Smooth muscle cell (in vitro differentiated cells): ENCODE measurements at regions not wholly inside any gene's neighbourhood (a gene's known extent, or its start where the extent isn't known, plus 50 kb on each side); places are given as distances from the start of the nearest gene placed in this dataset.

Source experiments
- DNase-seq: peaks from one replicate; lab custom pipeline; 2025; ENCODE audit not compliant: unreplicated experiment; lab: John Stamatoyannopoulos, UW
- H2AFZ ChIP-seq: fragments of 200-600 bp; sonication (generic); 2 replicates; pipeline ENCODE4 v1.6.0; 2016; ENCODE audit warnings: antibody characterized with exemption, low read depth, mild to moderate bottlenecking
- H3F3A ChIP-seq: fragments of 200-600 bp; sonication (generic); 2 replicates; pipeline ENCODE4 v1.6.0; 2017; ENCODE audit warnings: antibody characterized with exemption, low read depth
- H3K27ac ChIP-seq: fragments of 200-600 bp; sonication (generic); 2 replicates; pipeline ENCODE4 v1.5.1; 2016; ENCODE audit warnings: low read depth, mild to moderate bottlenecking
- H3K27me3 ChIP-seq: fragments of 200-600 bp; sonication (generic); 2 replicates; pipeline ENCODE4 v1.6.1; 2016; ENCODE audit warnings: low read depth, mild to moderate bottlenecking
- H3K36me3 ChIP-seq: fragments of 200-600 bp; sonication (generic); 2 replicates; pipeline ENCODE4 v1.5.1; 2016; ENCODE audit warnings: low read depth
- H3K4me1 ChIP-seq: fragments of 200-600 bp; sonication (generic); 2 replicates; pipeline ENCODE4 v1.5.1; 2016; ENCODE audit warnings: low read depth
- H3K4me2 ChIP-seq: fragments of 200-600 bp; sonication (generic); 2 replicates; pipeline ENCODE4 v1.6.0; 2016; ENCODE audit warnings: mild to moderate bottlenecking
- H3K4me3 ChIP-seq: fragments of 200-600 bp; sonication (generic); 2 replicates; pipeline ENCODE4 v1.5.1; 2016; ENCODE audit warnings: mild to moderate bottlenecking
- H3K79me2 ChIP-seq: fragments of 200-600 bp; sonication (generic); 2 replicates; pipeline ENCODE4 v1.6.0; 2016; ENCODE audit warnings: low read depth, mild to moderate bottlenecking
- H3K9ac ChIP-seq: fragments of 200-600 bp; sonication (generic); 2 replicates; pipeline ENCODE4 v1.6.0; 2016; ENCODE audit warnings: low read depth
- H3K9me3 ChIP-seq: fragments of 200-600 bp; sonication (generic); replicated peaks from 2 replicates; pipeline ENCODE4 v1.5.1; 2016; ENCODE audit warnings: low read depth
- H4K20me1 ChIP-seq: fragments of 200-600 bp; sonication (generic); 2 replicates; pipeline ENCODE4 v1.6.0; 2016; ENCODE audit warnings: low read depth
- CTCF ChIP-seq: fragments of 200-600 bp; sonication (generic); IDR thresholded peaks from 2 replicates; pipeline ENCODE4 v1.5.1; 2017; ENCODE audit warnings: borderline replicate concordance, mild to moderate bottlenecking, antibody characterized with exemption; ENCODE audit not compliant: insufficient read depth, poor library complexity, severe bottlenecking
- WGBS: methylation state at CpG from one replicate; pipeline ENCODE4 v1.1.7; 2016; ENCODE audit warnings: low lambda C conversion rate; 5-methylcytosine and 5-hydroxymethylcytosine counted together

- H3K27ac ChIP-seq, result no peak overlapping the region
- WGBS, result 80% methylated on average over 1 of the region's 1 CpG
- no peak overlapping the region for H3K9ac ChIP-seq
- DNase-seq, result no peak
- no peaks in the 10 kb centered on the region for H3F3A ChIP-seq
- no peak overlapping the region for H3K4me3 ChIP-seq
- H4K20me1 ChIP-seq, result no peaks in the 10 kb centered on the region
- H3K4me2 ChIP-seq, result no peak overlapping the region
- H2AFZ ChIP-seq, result no peak overlapping the region
- no peaks in the 10 kb centered on the region for H3K27me3 ChIP-seq
- no peaks in the 10 kb centered on the region for H3K9me3 ChIP-seq
- H3K4me1 ChIP-seq, result no peaks in the 10 kb centered on the region
- H3K79me2 ChIP-seq, result no peaks in the 10 kb centered on the region
- TF ChIP-seq CTCF, result no peak
- no peaks in the 10 kb centered on the region for H3K36me3 ChIP-seq
Measured at GRCh38 chr10:64215088-64215487, 693.9 kb downstream of the REEP3 start.

DNA sequence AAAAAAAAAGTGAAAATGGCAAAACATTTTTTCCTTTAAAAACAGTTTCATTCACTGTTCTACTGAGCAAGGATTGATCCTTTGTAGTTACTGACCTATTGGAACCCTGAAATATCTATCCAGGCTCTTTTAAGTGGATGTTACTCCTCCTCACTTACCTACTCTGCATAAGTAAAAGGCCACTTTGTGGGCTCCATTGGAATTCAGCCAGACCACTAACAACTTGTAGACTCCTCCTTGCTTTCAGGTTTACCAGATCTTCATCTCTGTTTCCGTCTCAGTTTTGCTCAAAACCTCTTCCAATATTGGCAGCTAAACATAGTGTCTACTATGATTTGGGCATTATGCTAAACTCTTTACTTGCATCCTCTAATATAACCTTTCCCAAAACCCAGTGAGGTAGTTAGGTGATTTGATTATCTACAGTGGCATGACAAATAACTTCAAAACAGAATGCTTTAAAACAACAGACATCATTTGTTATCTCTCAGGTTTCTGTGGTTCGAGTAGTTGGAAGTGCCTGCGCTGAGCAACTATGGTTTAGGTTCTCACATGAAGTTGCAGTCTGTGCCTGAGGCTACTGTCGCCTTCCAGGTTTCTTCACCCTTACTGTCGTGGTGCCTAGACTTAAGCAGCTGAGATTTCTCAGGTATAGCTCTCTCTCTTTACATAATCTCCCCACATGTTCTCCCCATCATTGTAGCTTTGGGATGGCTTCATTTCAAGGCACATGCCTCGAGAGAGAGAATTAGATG lies 698.2 kb downstream of the REEP3 start:
- no peak overlapping the region for H3K4me3 ChIP-seq
- no peak for DNase-seq
- WGBS, result 52% methylated on average over 6 of the region's 6 CpGs
- no peaks in the 10 kb centered on the region for H3K79me2 ChIP-seq
- no peaks in the 10 kb centered on the region for H4K20me1 ChIP-seq
- H3K4me1 ChIP-seq, result no peaks in the 10 kb centered on the region
- no peaks in the 10 kb centered on the region for H3K27me3 ChIP-seq
- no peaks in the 10 kb centered on the region for H3K36me3 ChIP-seq
- no peaks in the 10 kb centered on the region for H3F3A ChIP-seq
- no peak overlapping the region for H3K27ac ChIP-seq
- no peak for TF ChIP-seq CTCF
- no peak overlapping the region for H2AFZ ChIP-seq
- no peak overlapping the region for H3K9ac ChIP-seq
- H3K4me2 ChIP-seq, result no peak overlapping the region
- no peaks in the 10 kb centered on the region for H3K9me3 ChIP-seq

GRCh38 chr10:64234489-64234888 lies 713.3 kb downstream of the REEP3 start:
- Histone ChIP-seq H4K20me1 (no peaks in the 10 kb centered on the region), H3K36me3 (no peaks in the 10 kb centered on the region), H3K4me3 (no peak overlapping the region), H3K9me3 (no peaks in the 10 kb centered on the region), H3K9ac (no peak overlapping the region), H2AFZ (no peak overlapping the region), H3K4me1 (no peaks in the 10 kb centered on the region), H3K79me2 (no peaks in the 10 kb centered on the region), H3K4me2 (no peak overlapping the region), H3K27ac (no peak overlapping the region), H3K27me3 (no peaks in the 10 kb centered on the region), H3F3A (no peaks in the 10 kb centered on the region)
- TF ChIP-seq CTCF, result no peak
- DNase-seq, result no peak

- Histone ChIP-seq H2AFZ (no peak overlapping the region), H3K36me3 (no peaks in the 10 kb centered on the region), H3K9ac (no peak overlapping the region), H3K4me1 (no peaks in the 10 kb centered on the region), H3K79me2 (no peaks in the 10 kb centered on the region), H3K27me3 (no peaks in the 10 kb centered on the region), H3F3A (no peaks in the 10 kb centered on the region), H3K4me2 (no peak overlapping the region), H3K27ac (no peak overlapping the region), H3K4me3 (no peak overlapping the region), H3K9me3 (no peaks in the 10 kb centered on the region), H4K20me1 (no peaks in the 10 kb centered on the region)
- TF ChIP-seq CTCF, result no peak
- DNase-seq, result no peak
- 88% methylated on average over 1 of the region's 1 CpG for WGBS
Measured at GRCh38 chr10:64257704-64258103, 736.5 kb downstream of the REEP3 start.
